ENCODE measurements at regions not wholly inside any gene's neighbourhood (a gene's known extent, or its start where the extent isn't known, plus 50 kb on each side); places are given as distances from the start of the nearest gene placed in this dataset.

DNA sequence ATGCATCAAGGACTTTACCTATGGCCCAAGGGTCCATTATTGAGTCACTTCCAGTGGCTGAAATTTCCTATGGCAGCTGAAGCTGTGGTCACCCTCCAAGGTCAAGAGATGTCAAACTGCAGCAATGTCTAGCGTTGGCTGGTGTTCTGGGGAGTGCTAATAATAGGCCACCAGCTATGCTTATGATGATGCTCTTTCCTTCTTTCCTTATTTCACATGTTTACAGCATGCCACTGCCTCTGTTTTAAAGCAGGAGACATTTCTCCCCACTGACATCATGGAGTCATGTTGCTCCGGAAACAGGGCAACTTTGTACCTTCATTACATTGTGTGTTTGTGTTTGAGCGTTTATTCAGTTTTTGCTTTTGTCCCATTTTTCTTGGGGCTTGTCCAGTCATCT is 62.6 kb upstream of the CYYR1 start:
- Histone ChIP-seq H3K36me3 (ENCODE audit: insufficient read depth, insufficient read length, low read length) (no peaks in the 10 kb centered on the region), H3K4me1 (ENCODE audit: insufficient read depth, insufficient read length) (no peaks in the 10 kb centered on the region), H3K27me3 (ENCODE audit: insufficient read depth, insufficient read length) (no peaks in the 10 kb centered on the region), H3K4me3 (ENCODE audit: insufficient read length, low read depth) (no peak overlapping the region), H3K9ac (ENCODE audit: insufficient read length, low read depth) (no peak overlapping the region), H3K9me3 (ENCODE audit: insufficient read depth, low read length) (peaks cover 5% of the 10 kb centered on the region; the same call in 1 of the 2 replicates)
- DNase-seq (ENCODE audit: low read depth, low spot score) = no peak
- TF ChIP-seq ZNF274 (IDR thresholded peaks at IDR 0.05; ENCODE audit: low read depth, low read length) (no peak), SUZ12 (IDR thresholded peaks at IDR 0.05; ENCODE audit: extremely low read depth, insufficient read depth, insufficient read length) (no peak), YY1 (IDR thresholded peaks at IDR 0.05; ENCODE audit: insufficient read depth, insufficient read length) (no peak)

DNA sequence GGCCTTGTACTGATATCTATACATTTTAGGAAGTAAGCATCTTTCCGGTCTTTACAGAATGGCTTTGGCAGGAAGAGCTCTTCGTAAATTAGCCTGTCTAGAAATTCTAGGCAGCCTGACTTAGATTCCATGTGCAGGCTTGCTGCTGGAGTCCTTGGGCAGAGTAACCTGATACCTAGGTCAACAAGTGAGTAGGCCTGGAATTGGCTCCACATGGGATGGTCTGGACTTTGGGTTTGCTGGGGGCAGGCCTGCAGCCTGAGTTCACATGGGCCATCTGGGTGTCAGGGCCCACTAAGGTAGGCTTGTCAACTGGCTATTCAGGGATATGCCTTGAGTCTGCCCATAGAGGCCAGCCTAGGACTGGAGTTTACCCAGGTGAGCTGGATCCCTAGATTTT is 59.6 kb upstream of the CYYR1 start:
- H3K4me3 ChIP-seq (ENCODE audit: insufficient read length, low read depth) = no peak overlapping the region
- H3K9ac ChIP-seq (ENCODE audit: insufficient read length, low read depth) = no peak overlapping the region
- no peaks in the 10 kb centered on the region for H3K4me1 ChIP-seq (ENCODE audit: insufficient read depth, insufficient read length)
- DNase-seq (ENCODE audit: low read depth, low spot score) = no peak
- H3K36me3 ChIP-seq (ENCODE audit: insufficient read depth, insufficient read length, low read length) = no peaks in the 10 kb centered on the region
- TF ChIP-seq YY1 (IDR thresholded peaks at IDR 0.05; ENCODE audit: insufficient read depth, insufficient read length) (no peak), SUZ12 (IDR thresholded peaks at IDR 0.05; ENCODE audit: extremely low read depth, insufficient read depth, insufficient read length) (no peak), ZNF274 (IDR thresholded peaks at IDR 0.05; ENCODE audit: low read depth, low read length) (no peak)
- no peaks in the 10 kb centered on the region for H3K27me3 ChIP-seq (ENCODE audit: insufficient read depth, insufficient read length)
- H3K9me3 ChIP-seq (ENCODE audit: insufficient read depth, low read length) = no peaks in the 10 kb centered on the region

DNA sequence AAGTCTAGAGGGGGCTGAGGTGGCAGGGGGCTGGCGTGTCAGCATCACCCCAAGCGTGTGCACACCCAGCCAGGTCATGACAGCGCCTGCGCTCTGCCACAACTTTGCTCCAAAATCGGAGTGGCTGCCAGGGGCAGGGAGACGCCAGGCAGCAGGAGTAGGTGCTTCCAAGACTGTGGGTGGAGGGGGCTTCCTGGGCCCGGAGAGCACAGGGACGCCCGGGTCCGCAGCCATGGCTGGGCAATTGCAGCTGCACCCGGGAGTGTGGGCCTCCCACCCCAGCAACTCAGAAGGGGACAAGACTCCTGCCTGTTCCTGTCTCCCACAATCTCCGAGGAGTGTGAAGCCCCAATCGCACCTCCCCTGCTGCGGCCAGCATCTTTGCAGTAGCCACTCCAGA is 53.1 kb upstream of the CYYR1 start:
- H3K9me3 ChIP-seq (ENCODE audit: insufficient read depth, low read length) = no peaks in the 10 kb centered on the region
- no peaks in the 10 kb centered on the region for H3K36me3 ChIP-seq (ENCODE audit: insufficient read depth, insufficient read length, low read length)
- no peak for TF ChIP-seq ZNF274 (IDR thresholded peaks at IDR 0.05; ENCODE audit: low read depth, low read length)
- no peak for TF ChIP-seq YY1 (IDR thresholded peaks at IDR 0.05; ENCODE audit: insufficient read depth, insufficient read length)
- TF ChIP-seq SUZ12 (IDR thresholded peaks at IDR 0.05; ENCODE audit: extremely low read depth, insufficient read depth, insufficient read length) = no peak
- H3K4me3 ChIP-seq (ENCODE audit: insufficient read length, low read depth) = no peak overlapping the region
- no peaks in the 10 kb centered on the region for H3K4me1 ChIP-seq (ENCODE audit: insufficient read depth, insufficient read length)
- DNase-seq (ENCODE audit: low read depth, low spot score) = no peak
- H3K9ac ChIP-seq (ENCODE audit: insufficient read length, low read depth) = no peak overlapping the region
- no peaks in the 10 kb centered on the region for H3K27me3 ChIP-seq (ENCODE audit: insufficient read depth, insufficient read length)

DNA sequence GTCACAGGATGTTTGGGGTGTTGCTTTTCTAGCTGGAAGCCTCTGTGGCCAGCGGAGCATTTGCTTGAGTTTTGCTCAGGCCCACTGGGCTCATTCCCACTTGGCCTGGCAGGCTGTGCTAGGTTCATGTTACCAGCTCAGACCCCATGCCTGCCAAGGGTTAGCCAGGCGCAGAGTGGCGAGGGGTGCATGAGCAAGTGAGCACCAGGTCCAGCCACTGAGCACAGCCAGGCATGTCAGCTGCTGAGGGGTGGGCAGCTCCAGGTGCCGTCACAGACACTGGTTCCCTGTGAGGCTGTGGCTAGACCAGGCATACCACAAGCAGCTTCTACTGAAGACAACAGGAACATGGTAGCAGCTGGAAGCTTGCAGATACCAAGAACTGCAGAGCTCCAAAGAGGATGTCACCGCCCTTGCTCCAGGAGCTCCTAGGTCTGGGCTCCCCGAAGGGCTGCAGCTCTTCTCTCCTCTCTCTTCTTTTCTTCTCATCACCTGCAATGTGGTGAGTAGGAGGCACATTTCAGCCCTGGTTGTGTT is 52.0 kb upstream of the CYYR1 start:
- no peak for DNase-seq (ENCODE audit: low read depth, low spot score)
- no peaks in the 10 kb centered on the region for H3K36me3 ChIP-seq (ENCODE audit: insufficient read depth, insufficient read length, low read length)

More for the DNA sequence above, 52.0 kb upstream of the CYYR1 start:
- Histone ChIP-seq H3K9ac (ENCODE audit: insufficient read length, low read depth) (no peak overlapping the region), H3K27me3 (ENCODE audit: insufficient read depth, insufficient read length) (no peaks in the 10 kb centered on the region), H3K9me3 (ENCODE audit: insufficient read depth, low read length) (no peaks in the 10 kb centered on the region), H3K4me3 (ENCODE audit: insufficient read length, low read depth) (no peak overlapping the region), H3K4me1 (ENCODE audit: insufficient read depth, insufficient read length) (no peaks in the 10 kb centered on the region)
- TF ChIP-seq SUZ12 (IDR thresholded peaks at IDR 0.05; ENCODE audit: extremely low read depth, insufficient read depth, insufficient read length) = no peak
- no peak for TF ChIP-seq ZNF274 (IDR thresholded peaks at IDR 0.05; ENCODE audit: low read depth, low read length)
- TF ChIP-seq YY1 (IDR thresholded peaks at IDR 0.05; ENCODE audit: insufficient read depth, insufficient read length) = no peak

Data from NT2/D1 (cell line).